ENCODE measurements at regions not wholly inside any gene's neighbourhood (a gene's known extent, or its start where the extent isn't known, plus 50 kb on each side); places are given as distances from the start of the nearest gene placed in this dataset.

- TF ChIP-seq CTCF (conservative IDR thresholded peaks at IDR 0.05 in 1 of 2, IDR thresholded peaks at IDR 0.05 in 1 of 2; ENCODE audit: extremely low read depth in 1 of 2, insufficient read depth in 1 of 2, low read depth in 1 of 2, low read length in 2 of 2) = no peak
- TF ChIP-seq EZH2 (IDR thresholded peaks at IDR 0.05; ENCODE audit: borderline replicate concordance, low read length) = no peak
Measured at GRCh38 chr12:60194678-60195077, 598.8 kb downstream of the SLC16A7 start.

Data from mammary epithelial cell (primary cell).